GM12878 (cell line): ENCODE measurements at regions not wholly inside any gene's neighbourhood (a gene's known extent, or its start where the extent isn't known, plus 50 kb on each side); places are given as distances from the start of the nearest gene placed in this dataset.

ENCODE experiments used
- ATAC-seq: fragments of 200-7000 bp; cut with Tn5 transposase; 3 replicates; pipeline ENCODE4 v1.9.1; 2020; ENCODE audit warnings: mild to moderate bottlenecking, moderate library complexity
- BruUV-seq: library from RNA; stranded (reverse); fragments of 400-500 nt; replicated peaks from 2 replicates; lab custom pipeline; 2021; lab: Mats Ljungman, UMichigan
- CTCF ChIA-PET: fragments of 300-600 bp; sonication (Branson Sonifier 250); formaldehyde crosslinking; extraction: SDS; loops from one replicate; lab custom pipeline; 2021; ENCODE audit warnings: inconsistent platforms; lab: Yijun Ruan, JAX
- POLR2A ChIA-PET: fragments of 350-600 bp; formaldehyde crosslinking; extraction: SDS; loops from one replicate; lab custom pipeline; 2021; ENCODE audit warnings: inconsistent platforms; lab: Charles Lee
- RAD21 ChIA-PET: fragments of 300-600 bp; sonication (Branson Sonifier 250); formaldehyde crosslinking; loops from one replicate; lab custom pipeline; 2023; ENCODE audit warnings: antibody characterized with exemption; ENCODE audit not compliant: unreplicated experiment; lab: Charles Lee
- SMC1A ChIA-PET: fragments of 300-600 bp; sonication (Branson Sonifier 250); formaldehyde crosslinking; loops from one replicate; lab custom pipeline; 2023; ENCODE audit not compliant: unreplicated experiment, uncharacterized antibody; lab: Charles Lee
- DNase-seq: peaks from one replicate; pipeline ENCODE4 v3.0.0-alpha.2; 2011; ENCODE audit warnings: low read depth, low spot score
- FAIRE-seq: peaks from 3 replicates; lab custom pipeline; 2011; peaks lifted over from hg19 to GRCh38; lab: Jason Lieb, UNC
- H2AFZ ChIP-seq: 2 replicates; pipeline ENCODE4 v1.6.0; 2011; ENCODE audit warnings: low read depth, low read length, control low read depth; ENCODE audit not compliant: control insufficient read depth
- H3K27ac ChIP-seq: 2 replicates; pipeline ENCODE4 v1.5.1; 2011; ENCODE audit warnings: control low read depth; ENCODE audit not compliant: control insufficient read depth, insufficient read depth
- H3K27me3 ChIP-seq, 2 experiments: replicated peaks in 1 of 2; 2 replicates each; pipeline versions ENCODE4 v1.6.0 to v1.6.1; 2011; ENCODE audit warnings: low read length in 1 of 2; ENCODE audit not compliant: control insufficient read depth in 2 of 2, insufficient read depth in 2 of 2
- H3K36me3 ChIP-seq, 2 experiments: 2 replicates each; pipeline ENCODE4 v1.5.1; 2011; ENCODE audit warnings: low read length in 1 of 2; ENCODE audit not compliant: control insufficient read depth in 2 of 2, insufficient read depth in 2 of 2
- H3K4me1 ChIP-seq: 2 replicates; pipeline ENCODE4 v1.6.1; 2011; ENCODE audit warnings: mild to moderate bottlenecking, low read length, moderate library complexity, mixed read lengths; ENCODE audit not compliant: control insufficient read depth, insufficient read depth
- H3K4me2 ChIP-seq: 2 replicates; pipeline ENCODE4 v1.6.0; 2011; ENCODE audit warnings: control low read depth; ENCODE audit not compliant: control insufficient read depth, insufficient read depth
- H3K4me3 ChIP-seq: fragments of 200-600 bp; sonication (generic); 2 replicates; pipeline ENCODE4 v1.5.1; 2016
- H3K79me2 ChIP-seq: 2 replicates; pipeline ENCODE4 v1.6.0; 2011; ENCODE audit warnings: low read length; ENCODE audit not compliant: control insufficient read depth, insufficient read depth
- H3K9ac ChIP-seq: 2 replicates; pipeline ENCODE4 v1.8.0; 2011; ENCODE audit warnings: low read length, control low read depth, mixed read lengths; ENCODE audit not compliant: control insufficient read depth, insufficient read depth
- H3K9me3 ChIP-seq: replicated peaks from 3 replicates; pipeline ENCODE4 v1.5.1; 2011; ENCODE audit warnings: mild to moderate bottlenecking, low read length; ENCODE audit not compliant: control insufficient read depth, insufficient read depth
- H4K20me1 ChIP-seq: 2 replicates; pipeline ENCODE4 v1.6.0; 2011; ENCODE audit not compliant: control insufficient read depth, insufficient read depth
- FOXM1 ChIP-seq: IDR thresholded peaks from 2 replicates; pipeline ENCODE4 v1.6.1; 2012; ENCODE audit warnings: low read depth, mild to moderate bottlenecking, inconsistent platforms, low read length, moderate library complexity
- IKZF1 ChIP-seq: fragments of 450-650 bp; conservative IDR thresholded peaks from 2 replicates; pipeline ENCODE4 v1.6.1; 2017; ENCODE audit warnings: antibody characterized with exemption, mild to moderate bottlenecking
- IRF3 ChIP-seq: fragments of 450-650 bp; IDR thresholded peaks from 2 replicates; pipeline ENCODE4 v1.6.1; 2014; ENCODE audit warnings: mild to moderate bottlenecking
- IRF5 ChIP-seq: fragments of 450-650 bp; IDR thresholded peaks from 2 replicates; pipeline ENCODE4 v1.6.1; 2017; ENCODE audit warnings: borderline replicate concordance
- MLLT1 ChIP-seq: fragments of 450-650 bp; IDR thresholded peaks from 2 replicates; pipeline ENCODE4 v1.6.1; 2016; ENCODE audit warnings: mild to moderate bottlenecking
- MXI1 ChIP-seq: fragments of 150-350 bp; IDR thresholded peaks from 2 replicates; pipeline ENCODE4 v1.6.1; 2011; ENCODE audit warnings: low read depth, mild to moderate bottlenecking, inconsistent platforms, low read length, improper control_type of control experiment
- TCF7 ChIP-seq: IDR thresholded peaks from 2 replicates; pipeline ENCODE4 v1.6.1; 2014; ENCODE audit warnings: antibody characterized with exemption, borderline replicate concordance
- ZNF207 ChIP-seq: fragments of 450-650 bp; IDR thresholded peaks from 2 replicates; pipeline ENCODE4 v1.6.1; 2014; ENCODE audit warnings: antibody characterized with exemption, mild to moderate bottlenecking, borderline replicate concordance
- WGBS: methylation state at CpG from one replicate; pipeline ENCODE4 v1.1.6; 2016; ENCODE audit warnings: low lambda C conversion rate; ENCODE audit not compliant: insufficient replicate concordance, insufficient coverage; ENCODE audit errors: missing lambda C conversion rate; 5-methylcytosine and 5-hydroxymethylcytosine counted together
- in situ Hi-C: fragments of 300-500 bp; cut with MboI; formaldehyde crosslinking; loops from 9 replicates; pipeline ENCODE4 v1.14.3; 2018; ENCODE audit warnings: mixed read lengths
- intact Hi-C: fragments of 100-400 bp; cut with micrococcal nuclease; formaldehyde crosslinking; loops from one replicate; pipeline ENCODE4 v1.14.2; 2022; ENCODE audit not compliant: unreplicated experiment

DNA sequence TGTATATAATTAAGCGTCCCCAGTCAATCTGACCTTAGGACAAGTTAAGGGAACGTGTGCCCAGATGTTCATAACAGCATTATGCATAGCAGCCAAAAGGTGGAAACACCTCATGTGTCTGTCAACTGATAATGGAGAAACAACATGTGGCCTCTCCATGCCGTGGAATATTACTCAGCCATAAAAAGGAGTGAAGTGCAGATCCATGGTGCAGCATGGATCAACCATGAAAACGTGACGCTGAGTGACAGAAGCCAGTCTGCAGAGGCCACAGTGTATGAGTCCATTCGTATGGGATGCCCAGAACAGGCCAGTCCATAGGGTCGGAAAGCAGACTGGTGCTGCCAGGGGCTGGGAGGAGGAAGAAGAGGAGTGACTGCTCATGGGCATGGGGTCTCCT lies 161.0 kb upstream of the CIBAR2 start:
- no peak for TF ChIP-seq TCF7
- no peak for TF ChIP-seq IRF3
- TF ChIP-seq MLLT1: no peak
- no peak for TF ChIP-seq FOXM1
- TF ChIP-seq IKZF1: no peak
- TF ChIP-seq IRF5: no peak
- TF ChIP-seq MXI1: no peak
- no peak for TF ChIP-seq ZNF207
- H3K4me2 ChIP-seq: no peak overlapping the region
- no peak overlapping the region for H3K9ac ChIP-seq
- no peak overlapping the region for H3K4me3 ChIP-seq
- SMC1A ChIA-PET: no interaction called here
- no peaks in the 10 kb centered on the region for H3K4me1 ChIP-seq
- BruUV-seq: no TSS peak
- CTCF ChIA-PET: interaction anchor here (0.7 kb wide), 1 partner anchor 486 kb away, joined by 3 read pairs; no protein-coding TSS in a partner anchor
- RAD21 ChIA-PET: no interaction called here
- FAIRE-seq: no peak
- 36% methylated on average over 7 of the region's 7 CpGs for WGBS
- no peak for ATAC-seq
- H3K27ac ChIP-seq: no peak overlapping the region
- H3K36me3 ChIP-seq: no peaks in the 10 kb centered on the region
- H3K9me3 ChIP-seq: no peaks in the 10 kb centered on the region
- peaks cover 0 to 3% of the 10 kb centered on the region in 2 experiments; a peak in 1 of 4 replicates for H3K27me3 ChIP-seq
- no peak for DNase-seq
- intact Hi-C loops (loop anchor here (10.0 kb wide), 1 partner anchor 158 kb away; the partner anchor contains the start of gene CIBAR2), in situ Hi-C loops (no loop called here)
- H3K79me2 ChIP-seq: no peaks in the 10 kb centered on the region
- no peak overlapping the region for H2AFZ ChIP-seq
- H4K20me1 ChIP-seq: no peaks in the 10 kb centered on the region
- POLR2A ChIA-PET: no interaction called here
